HG02588 (cell line): ENCODE measurements at regions not wholly inside any gene's neighbourhood (a gene's known extent, or its start where the extent isn't known, plus 50 kb on each side); places are given as distances from the start of the nearest gene placed in this dataset.

Experiments
- ATAC-seq: cut with Tn5 transposase; IDR thresholded peaks from one replicate; pipeline ENCODE4 v1.9.1; 2021; ENCODE audit warnings: mild to moderate bottlenecking, moderate library complexity; ENCODE audit not compliant: unreplicated experiment

DNA sequence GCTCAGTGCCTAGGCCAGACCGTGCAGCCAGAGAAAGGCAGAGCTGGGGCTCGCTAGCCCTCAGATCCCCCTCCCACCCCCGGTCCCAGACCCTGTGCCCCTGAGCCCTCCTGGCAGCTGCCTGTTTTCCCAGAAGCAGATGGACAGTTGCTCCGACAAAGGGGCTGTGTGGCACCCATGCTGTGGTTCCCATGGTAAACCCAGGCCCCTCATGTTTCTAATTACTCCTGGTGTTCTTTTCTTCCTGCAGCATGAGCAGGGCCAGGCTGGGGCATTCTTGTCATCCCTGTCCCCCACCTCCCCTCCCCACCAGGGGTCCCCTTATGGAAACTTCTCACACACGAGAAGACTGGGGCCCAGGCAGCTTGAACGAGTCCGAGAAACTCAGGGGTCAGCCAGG, 269.6 kb downstream of the HAUS1 start:
- no peak for ATAC-seq

DNA sequence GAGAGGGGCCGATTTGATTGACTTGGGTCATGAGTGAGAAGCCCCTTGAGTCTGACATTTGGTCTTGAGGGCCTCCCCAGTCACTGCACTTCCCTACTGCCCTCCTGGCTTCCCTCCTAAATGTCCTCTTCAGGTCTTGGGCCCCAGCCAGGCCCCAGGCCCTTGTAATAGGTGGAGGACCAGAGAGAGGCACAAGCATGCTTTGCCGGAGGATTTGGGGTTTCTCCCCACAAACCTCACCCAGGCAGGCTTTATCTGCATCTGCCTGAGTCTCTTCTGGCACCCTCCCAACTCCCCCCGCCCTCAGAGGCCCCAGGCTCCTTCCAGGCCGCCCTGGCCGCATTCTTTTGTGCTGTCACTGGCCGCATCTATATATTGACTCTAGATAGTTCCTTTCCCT, 270.7 kb downstream of the HAUS1 start:
- ATAC-seq = no peak

DNA sequence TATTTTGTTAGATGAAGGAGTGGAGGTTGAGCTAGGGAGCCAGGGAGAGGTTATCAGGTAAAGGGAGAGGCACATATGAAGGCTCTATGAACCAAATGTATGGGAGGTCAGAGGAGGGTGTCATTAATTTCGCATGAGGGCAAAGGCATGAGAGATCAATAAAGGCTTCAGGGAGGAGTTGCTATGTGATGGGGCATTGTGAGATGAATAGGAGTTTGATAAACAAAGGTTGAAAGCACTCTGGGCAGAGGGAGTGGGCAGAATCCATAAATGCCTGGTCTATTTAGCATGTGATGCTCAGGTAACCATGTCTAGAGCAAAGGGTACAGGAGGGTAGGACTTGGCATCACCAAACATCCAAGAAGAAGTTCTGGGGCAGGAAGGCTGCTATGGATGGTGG, 273.4 kb downstream of the HAUS1 start:
- no peak for ATAC-seq

DNA sequence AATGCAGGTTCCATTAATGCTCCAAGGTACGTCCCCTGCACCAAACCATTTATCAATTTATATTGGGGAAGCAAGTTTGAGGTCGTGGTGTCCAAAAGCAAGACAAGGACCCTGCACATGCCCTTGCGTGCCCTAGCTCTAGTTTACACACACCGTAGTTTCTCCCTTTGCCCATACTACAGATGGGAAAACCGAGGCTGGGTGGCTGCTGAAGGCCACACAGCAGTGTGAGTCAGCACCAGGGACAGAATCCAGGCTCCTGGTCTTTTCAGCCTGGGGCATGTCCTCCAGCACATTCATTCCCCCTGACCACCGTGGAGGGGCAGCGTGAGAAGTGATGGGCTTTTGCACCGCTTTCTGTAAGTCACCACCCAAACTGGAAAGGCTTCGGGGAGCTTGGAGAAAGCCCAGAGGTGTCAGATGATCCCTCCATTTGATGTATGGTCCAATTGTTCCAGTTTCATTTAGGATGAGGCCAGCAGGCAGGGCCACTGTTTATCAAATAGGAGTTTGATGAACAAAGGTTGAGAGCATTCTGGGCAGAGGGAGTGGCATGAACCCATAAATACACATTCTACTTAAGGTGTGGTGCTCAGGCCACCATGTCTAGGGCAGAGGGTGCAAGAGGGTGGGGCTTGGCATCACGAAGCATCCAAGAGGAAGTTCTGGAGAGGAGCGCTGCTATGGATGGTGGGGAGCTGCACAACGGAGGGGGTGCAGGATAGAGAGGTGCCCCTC, 274.1 kb downstream of the HAUS1 start:
- no peak for ATAC-seq

DNA sequence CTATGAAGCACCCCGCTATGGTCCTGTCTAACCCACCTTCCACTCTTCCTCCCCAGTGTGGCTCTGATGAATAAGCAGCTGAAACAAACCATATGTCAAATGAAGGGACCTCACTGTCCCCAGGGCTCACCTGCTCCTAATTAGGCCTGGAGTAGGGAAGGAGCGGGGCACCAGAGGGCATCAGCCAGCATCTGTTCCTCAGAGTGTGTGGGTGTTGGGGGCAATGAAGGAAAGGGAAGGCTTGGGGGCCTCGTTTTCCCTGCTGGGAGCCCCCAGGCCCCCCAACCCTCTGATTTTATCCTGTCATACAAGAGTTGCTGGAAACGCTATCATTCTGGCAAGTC, 274.7 kb downstream of the HAUS1 start:
- no peak for ATAC-seq

DNA sequence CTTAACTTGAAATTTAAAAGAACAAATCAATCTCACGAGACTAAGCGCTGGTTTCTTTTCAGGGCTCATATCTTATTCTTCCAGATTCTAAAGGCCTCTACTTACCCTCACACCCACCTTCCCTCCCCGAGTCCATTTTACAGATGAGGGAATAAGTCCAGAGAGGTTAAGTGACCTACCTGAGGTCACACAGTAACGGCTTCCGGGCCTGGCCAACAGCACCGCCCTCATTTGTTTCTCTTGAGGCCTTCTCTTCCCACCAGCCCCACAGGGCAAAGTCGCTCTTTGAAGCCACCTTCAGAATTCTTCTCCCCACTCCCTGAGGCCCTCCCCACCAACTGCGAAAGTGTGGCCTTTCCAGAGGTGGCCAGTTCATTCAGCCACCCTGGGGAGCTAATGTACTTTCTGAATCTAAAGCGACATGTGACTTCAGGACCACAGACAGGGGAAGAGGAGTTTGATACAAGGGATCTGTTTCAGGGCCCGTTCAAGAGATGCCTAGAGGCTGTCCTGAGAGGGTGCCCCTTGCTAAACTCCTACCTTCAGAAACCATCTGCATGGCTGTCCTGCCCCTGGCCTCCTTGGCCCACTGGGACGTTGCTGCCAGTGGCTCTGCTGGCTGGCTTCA, 275.3 kb downstream of the HAUS1 start:
- no peak for ATAC-seq

DNA sequence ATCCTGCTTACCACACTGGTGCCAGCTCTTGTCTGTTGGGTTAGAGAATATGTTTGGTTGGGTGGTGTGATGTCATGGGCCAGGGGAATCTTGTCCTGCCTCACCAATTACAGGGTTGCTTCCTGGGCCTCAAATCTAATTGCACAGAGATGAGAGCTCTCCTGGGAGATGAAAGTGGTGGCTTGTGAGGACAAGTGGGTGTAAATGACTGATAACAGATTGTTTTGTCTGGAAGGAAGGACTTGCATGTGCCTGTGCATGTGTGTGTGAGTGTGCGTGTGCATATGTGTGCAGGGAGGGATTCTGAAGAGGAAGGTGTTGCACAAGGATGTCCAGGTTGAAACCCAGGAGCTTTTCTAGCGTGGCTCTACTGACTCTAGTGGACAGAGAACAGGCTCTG, 271.9 kb downstream of the LOXHD1 start:
- ATAC-seq = no peak

DNA sequence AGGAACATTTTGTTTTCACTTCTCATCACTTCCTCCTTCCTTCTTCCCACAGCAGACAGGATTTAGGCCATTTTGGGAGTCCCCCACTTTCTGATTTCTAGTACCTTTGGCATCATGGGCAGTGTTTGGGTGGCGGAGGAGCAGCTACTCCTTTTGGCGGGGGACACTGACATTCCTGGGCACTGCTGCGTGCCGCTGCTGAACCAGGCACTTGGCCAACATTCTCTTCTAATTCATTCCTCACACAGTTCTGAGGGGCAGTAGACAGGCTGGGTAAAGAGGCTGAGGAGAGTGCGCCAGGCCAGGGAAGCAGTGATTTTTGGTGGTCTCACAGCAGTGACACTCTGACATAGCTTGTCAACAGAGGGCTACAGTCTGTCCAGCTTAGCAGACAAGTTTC, 270.2 kb downstream of the LOXHD1 start:
- ATAC-seq = no peak

DNA sequence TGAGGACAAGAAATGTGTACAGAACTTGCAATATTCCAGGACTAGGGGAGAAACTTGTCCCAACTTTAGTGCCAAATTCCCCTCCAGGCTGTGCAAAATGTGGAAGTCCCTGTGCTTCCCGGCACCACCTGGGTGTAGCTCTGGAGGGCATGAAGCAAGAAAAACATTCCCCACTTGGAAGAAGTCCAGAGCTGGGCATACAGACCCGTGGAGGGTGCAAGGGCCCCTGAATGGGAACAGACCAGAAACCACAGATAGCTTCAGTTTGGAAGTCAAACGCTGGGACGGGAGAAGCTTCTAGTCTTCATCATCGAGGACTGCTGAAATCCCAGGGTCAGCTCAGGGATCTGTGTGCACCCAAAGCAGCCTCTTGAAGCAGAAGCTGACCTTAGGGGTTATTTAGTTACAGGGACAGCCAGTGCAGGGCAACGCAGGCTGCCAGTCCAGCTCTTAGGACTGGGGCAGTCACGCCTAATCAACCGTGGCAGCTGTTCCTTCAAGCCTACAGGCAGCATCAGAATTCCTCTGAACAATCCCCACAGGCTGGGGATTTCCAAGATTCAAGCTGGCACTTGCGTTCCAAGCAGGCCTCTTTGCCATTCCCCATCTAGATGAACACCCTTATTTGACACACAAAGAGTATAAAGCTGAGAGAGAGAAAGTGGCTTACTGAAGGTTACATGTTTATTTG, 269.4 kb downstream of the LOXHD1 start:
- ATAC-seq = no peak

DNA sequence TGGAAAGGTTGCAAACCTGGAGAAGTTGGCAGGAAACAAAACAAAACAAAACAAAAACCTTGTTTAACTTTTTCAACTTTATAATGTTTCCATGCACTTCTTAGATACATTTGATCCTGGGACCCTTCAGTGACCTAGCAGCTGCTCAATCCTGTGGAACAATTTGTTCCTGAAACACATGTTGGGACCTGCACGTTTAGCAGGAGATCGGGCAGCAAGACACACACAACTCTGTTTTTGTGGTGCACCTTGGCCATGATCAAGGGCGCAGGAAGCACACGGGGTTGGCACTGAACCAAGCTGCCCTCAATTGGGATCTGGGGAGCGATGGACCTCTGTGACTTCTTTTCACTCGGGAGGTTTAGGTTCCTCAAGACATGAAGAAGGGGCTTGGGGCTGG, 268.7 kb downstream of the LOXHD1 start:
- no peak for ATAC-seq

DNA sequence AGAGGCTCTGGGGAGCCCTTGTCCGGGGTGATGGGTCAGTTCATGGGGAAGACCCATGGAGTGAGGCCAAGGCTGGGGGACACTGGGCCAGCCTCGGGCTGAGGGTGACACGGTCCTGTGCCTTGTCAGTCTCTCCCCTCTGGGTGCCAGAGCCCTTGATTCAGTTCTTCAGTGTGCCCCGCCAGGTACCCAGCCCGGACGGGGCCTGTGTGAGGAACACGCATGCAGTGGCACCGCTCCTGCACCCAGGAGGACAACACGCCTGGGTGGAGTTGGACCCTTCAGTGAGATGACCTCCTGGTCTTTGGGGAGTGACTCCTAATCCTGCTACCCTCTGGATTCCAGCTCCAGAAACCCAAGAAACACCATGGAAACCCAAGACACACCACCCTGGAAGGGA, 264.4 kb downstream of the LOXHD1 start:
- ATAC-seq = no peak

DNA sequence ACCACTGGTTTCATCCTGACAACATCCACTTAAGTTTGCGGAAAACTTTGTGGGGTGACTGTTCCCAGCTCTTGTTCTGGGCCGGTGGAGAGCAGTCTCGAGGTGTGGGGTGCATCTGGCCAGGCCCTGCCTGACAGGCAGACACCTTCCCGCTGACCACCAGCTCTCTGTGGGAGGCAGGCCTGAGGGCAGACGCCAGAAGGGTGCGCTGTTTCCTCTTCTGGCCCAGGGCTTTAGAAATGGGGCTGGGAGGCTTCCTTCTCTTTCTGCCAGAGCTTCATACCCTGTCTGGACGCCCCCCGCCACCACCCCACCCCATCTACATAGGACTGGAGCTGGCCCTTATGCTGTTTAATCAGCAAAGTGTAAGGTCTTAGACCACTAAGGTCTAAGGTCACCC, 263.8 kb downstream of the LOXHD1 start:
- no peak for ATAC-seq

DNA sequence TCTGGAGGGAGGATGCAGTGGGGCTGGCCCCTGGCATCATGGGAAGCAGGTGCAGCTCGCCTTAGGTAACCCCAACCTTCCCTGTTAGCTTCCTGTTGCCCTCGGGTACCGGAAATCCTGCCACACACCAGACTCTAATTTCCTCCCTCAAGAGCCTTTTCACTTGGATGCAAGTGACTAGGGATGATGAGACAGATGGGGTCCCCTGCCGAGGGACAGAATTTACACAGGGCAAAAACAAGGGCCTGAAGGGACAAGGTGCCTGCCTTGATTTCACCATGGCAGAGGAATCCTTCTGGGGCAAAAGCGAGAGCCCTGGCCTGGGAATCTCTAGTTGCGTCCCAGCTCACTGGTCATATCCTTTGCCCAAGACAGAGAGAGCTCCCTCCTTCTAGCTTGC, 263.1 kb downstream of the LOXHD1 start:
- no peak for ATAC-seq

DNA sequence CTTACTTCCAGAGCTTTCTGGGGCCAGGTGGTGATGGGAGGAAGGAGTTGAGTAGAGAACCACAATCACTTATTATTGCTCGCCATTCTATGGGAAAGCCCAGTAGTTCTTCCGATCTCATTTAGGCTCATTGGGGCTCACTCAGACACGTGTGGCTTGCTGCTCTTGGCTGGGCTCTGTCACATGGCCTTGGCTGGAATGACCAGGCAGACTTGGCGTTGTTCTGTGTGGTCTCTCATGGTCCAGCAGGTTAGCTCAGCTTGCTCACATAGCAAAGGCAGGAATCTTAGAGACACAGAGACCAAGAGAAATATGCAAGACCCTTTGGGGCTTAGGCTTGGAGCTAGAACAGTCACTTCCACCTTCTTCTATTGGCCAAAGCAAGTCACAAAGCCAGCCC, 261.2 kb downstream of the LOXHD1 start:
- no peak for ATAC-seq

DNA sequence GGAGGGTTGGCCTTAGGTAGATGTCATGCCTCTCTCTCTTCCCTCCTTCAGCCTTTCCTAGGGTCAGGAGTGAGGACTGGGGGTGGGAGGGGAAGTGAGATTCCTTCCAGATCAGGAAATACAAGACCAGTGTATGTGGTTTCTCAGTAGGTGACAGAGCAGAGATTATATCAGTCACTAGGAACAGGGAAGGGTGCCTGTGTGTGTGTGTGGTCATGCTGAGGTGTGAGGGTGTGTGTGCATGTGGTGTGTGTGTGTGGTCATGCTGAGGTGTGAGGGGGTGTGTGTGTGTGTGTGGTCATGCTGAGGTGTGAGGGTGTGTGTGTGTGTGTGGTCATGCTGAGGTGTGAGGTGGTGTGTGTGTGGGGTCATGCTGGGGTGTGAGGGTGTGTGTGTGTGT, 259.8 kb downstream of the LOXHD1 start:
- no peak for ATAC-seq

DNA sequence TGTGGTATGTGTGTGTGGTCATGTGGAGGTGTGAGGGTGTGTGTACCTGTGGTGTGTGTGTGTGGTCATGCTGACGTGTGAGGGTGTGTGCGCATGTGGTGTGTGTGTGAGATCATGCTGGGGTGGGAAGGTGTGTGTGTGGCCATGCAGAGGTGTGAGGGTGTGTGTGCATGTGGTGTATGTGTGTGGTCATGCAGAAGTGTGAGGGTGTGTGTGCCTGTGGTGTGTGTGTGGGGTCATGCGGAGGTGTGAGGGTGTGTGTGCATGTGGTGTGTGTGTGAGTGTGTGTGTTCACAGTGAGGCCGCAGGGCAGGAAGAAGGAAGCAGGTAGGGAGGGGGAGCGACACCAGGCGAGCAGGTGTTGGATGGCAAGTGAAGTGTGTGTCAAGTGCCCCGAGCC, 259.0 kb downstream of the LOXHD1 start:
- ATAC-seq = no peak

DNA sequence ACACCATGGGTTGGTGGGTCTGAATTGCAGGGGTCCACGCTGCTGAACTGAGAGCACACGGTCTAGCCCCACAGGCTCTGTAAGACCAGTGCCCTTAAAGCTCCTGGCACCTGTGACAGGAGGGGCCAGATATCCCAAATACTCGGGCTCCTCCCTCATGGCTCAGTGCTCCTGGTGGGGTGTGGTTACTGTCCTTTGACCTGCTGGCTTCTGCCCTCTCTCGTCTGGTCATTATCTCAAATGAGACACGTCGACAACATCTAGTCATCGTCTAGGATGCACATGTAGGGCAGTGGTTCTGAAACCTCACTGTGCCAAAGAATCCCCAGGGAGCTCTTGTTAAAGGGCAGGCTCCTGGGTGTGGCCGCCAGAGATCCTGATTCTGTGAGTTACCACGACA, 258.4 kb downstream of the LOXHD1 start:
- ATAC-seq = no peak

DNA sequence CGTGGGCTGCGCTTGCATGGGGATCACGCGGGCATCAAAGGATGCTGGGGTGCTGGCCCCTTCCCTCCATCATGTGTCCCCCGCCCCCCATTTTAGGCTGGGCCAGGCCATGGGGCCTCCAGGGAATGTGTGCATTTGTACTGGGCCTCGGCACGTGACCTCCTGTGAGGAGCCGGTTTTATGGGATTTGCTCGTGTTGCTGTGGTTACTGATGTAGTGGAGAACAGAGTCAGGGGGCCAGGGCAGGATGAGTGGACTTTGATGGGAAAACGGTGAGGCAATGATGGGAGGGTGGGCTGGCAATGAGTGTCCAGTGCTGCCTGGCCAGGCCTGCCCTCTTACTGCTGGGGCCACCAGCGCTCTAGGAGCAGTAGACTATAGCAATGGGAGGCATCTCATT, 257.7 kb downstream of the LOXHD1 start:
- no peak for ATAC-seq

DNA sequence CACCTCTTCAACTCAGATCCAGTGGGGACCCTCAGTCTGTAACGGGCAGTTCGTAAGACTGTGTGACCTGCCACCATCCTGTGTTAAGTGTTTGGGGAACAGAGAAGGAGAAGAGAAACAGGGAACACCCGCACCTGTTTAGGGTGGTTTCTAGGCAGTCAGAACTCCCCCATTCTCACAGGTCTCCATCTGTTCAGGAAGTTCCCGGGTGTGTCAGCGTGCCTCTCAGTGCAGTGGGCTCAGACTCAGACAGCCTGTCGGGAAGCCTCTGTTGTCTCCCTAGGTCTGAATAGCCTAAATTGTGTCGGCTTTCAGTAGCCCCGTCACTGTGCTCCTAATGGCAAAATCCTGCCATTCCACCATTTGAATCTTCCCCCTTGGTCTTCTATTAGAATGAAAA, 256.6 kb downstream of the LOXHD1 start:
- no peak for ATAC-seq

DNA sequence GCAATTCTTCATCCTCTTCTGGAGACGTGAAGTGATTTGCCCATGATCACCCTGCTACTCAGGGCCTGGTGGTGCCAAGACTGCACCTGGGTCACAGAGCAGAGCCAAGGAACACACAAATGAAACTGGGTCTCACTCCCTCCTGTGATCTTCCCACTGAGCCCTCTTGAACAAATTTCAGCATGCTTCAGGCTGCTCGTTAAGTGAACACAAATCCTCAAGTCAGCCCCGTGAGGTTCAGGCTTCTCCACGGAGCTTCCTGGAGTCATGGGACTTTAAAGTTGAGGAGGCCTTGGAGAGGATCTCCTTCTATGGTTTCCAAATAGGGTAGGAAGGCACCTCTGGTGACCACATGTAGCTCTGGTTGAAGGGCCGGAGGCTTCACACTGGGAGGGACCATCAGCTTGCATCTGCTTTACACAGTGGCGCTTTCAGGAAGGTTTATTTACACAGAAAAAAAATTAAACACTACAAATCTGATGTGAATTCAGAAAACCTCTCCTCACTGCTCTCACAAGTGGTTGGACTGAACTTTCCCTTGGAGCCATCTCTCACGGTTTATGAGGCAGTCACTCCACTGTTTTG, 255.4 kb downstream of the LOXHD1 start:
- ATAC-seq = no peak

DNA sequence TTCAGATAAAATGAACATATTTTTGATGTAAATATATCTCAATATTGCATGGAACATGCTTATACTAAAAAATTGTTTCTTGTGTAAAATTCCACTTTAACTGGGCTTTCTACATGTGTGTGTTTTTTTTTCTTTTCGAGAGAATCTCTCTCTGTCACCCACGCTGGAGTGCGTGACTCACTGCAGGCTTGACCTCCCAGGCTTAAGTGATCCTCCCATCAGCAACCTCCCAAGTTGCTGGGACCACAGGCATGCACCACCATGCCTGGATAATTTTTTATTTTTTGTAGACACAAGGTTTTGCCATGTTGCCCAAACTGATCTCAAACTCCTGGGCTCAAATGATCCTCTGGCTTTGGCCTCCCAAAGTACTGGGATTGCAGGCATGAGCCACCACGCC, 254.6 kb downstream of the LOXHD1 start:
- no peak for ATAC-seq

DNA sequence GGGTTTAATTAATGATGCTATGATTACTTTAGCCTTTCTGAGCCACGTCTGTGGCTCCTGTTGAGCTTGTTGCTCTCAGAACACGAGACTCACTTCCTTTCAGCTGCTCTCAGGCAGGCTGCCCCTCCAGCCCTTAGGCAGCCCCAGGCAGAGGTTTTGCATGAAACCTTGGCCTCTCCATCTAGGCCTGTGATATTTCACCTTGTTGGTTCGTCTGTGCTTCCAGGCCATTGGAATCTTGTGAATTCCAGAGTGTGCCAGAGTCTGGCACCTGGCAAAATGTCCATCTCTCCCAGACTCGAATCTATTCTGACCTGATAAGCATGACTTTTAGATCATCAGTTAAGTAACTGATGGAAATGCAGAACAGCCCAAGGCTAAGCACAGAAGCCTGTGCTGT, 254.1 kb downstream of the LOXHD1 start:
- ATAC-seq = no peak
